Liver (tissue), 8 donors: ENCODE measurements at regions not wholly inside any gene's neighbourhood (a gene's known extent, or its start where the extent isn't known, plus 50 kb on each side); places are given as distances from the start of the nearest gene placed in this dataset.

Experiments used
- DNase-seq: peaks from one replicate; pipeline ENCODE4 v3.0.0-alpha.2; 2017; ENCODE audit warnings: low spot score
- H3K27ac ChIP-seq, 2 donors: one replicate each; pipeline ENCODE4 v1.7.0; 2013; ENCODE audit warnings: inconsistent platforms in 2 of 2, low read length in 2 of 2, control low read depth in 1 of 2, low read depth in 1 of 2, mild to moderate bottlenecking in 1 of 2
- H3K27me3 ChIP-seq, 4 donors: one replicate each; pipeline versions ENCODE4 v1.6.1 to v1.7.0; 2013; ENCODE audit warnings: low read length in 3 of 4, inconsistent platforms in 1 of 4, mild to moderate bottlenecking in 1 of 4, moderate library complexity in 1 of 4; ENCODE audit not compliant: control insufficient read depth in 4 of 4, insufficient read depth in 4 of 4
- H3K36me3 ChIP-seq, 4 donors: one replicate each; pipeline versions ENCODE4 v1.6.1 to v1.7.0; 2013; ENCODE audit warnings: low read length in 3 of 4, mild to moderate bottlenecking in 3 of 4, low read depth in 1 of 4, moderate library complexity in 1 of 4; ENCODE audit not compliant: control insufficient read depth in 4 of 4, insufficient read depth in 3 of 4
- H3K4me1 ChIP-seq, 4 donors: one replicate each; pipeline versions ENCODE4 v1.6.1 to v1.7.0; 2013; ENCODE audit warnings: low read length in 3 of 4, mild to moderate bottlenecking in 3 of 4, moderate library complexity in 1 of 4; ENCODE audit not compliant: control insufficient read depth in 4 of 4, insufficient read depth in 4 of 4
- H3K4me3 ChIP-seq, 3 donors: one replicate each; pipeline versions ENCODE4 v1.6.1 to v1.7.0; 2013; ENCODE audit warnings: low read length in 3 of 3, control low read depth in 1 of 3, low read depth in 1 of 3, mild to moderate bottlenecking in 1 of 3
- H3K9ac ChIP-seq, 2 donors: one replicate each; pipeline ENCODE4 v1.7.0; 2013; ENCODE audit warnings: low read length in 2 of 2, mild to moderate bottlenecking in 2 of 2, moderate library complexity in 2 of 2, control low read depth in 1 of 2, low read depth in 1 of 2
- H3K9me3 ChIP-seq, 4 donors: one replicate each; pipeline versions ENCODE4 v1.6.1 to v1.7.0; 2013; ENCODE audit warnings: low read length in 3 of 4; ENCODE audit not compliant: control insufficient read depth in 4 of 4
- CTCF ChIP-seq: fragments of 150-350 bp; IDR thresholded peaks from 2 replicates; pipeline ENCODE4 v1.5.1; 2017; ENCODE audit warnings: improper control_type of control experiment, low read depth, low read length; ENCODE audit not compliant: missing input control
- FOXA1 ChIP-seq: IDR thresholded peaks from 2 replicates; pipeline ENCODE4 v1.6.1; 2016; ENCODE audit warnings: antibody characterized with exemption
- FOXA2 ChIP-seq: IDR thresholded peaks from 2 replicates; pipeline ENCODE4 v1.6.1; 2016; ENCODE audit warnings: antibody characterized with exemption
- GABPA ChIP-seq, 2 donors: IDR thresholded peaks in 1 of 2; conservative IDR thresholded peaks in 1 of 2; 2 replicates each; pipeline ENCODE4 v1.6.1; 2016; ENCODE audit warnings: antibody characterized with exemption in 2 of 2, mild to moderate bottlenecking in 1 of 2, moderate library complexity in 1 of 2
- HNF4A ChIP-seq, 2 donors: conservative IDR thresholded peaks; 2 replicates each; pipeline ENCODE4 v1.6.1; 2016; ENCODE audit warnings: antibody characterized with exemption in 2 of 2, mild to moderate bottlenecking in 2 of 2
- JUND ChIP-seq, 2 donors: IDR thresholded peaks; 2 replicates each; pipeline ENCODE4 v1.6.1; 2016; ENCODE audit warnings: antibody characterized with exemption in 2 of 2
- MAX ChIP-seq: IDR thresholded peaks from 2 replicates; pipeline ENCODE4 v1.6.1; 2016; ENCODE audit warnings: antibody characterized with exemption
- NR2F2 ChIP-seq: IDR thresholded peaks from 2 replicates; pipeline ENCODE4 v1.6.1; 2016; ENCODE audit warnings: antibody characterized with exemption
- RAD21 ChIP-seq, 2 donors: IDR thresholded peaks; 2 replicates each; pipeline ENCODE4 v1.6.1; 2016; ENCODE audit warnings: antibody characterized with exemption in 2 of 2, mild to moderate bottlenecking in 2 of 2
- REST ChIP-seq: IDR thresholded peaks from 2 replicates; pipeline ENCODE4 v1.6.1; 2016; ENCODE audit warnings: antibody characterized with exemption, mild to moderate bottlenecking
- RXRA ChIP-seq, 2 donors: IDR thresholded peaks; 2 replicates each; pipeline ENCODE4 v1.6.1; 2017 to 2018; ENCODE audit warnings: antibody characterized with exemption in 2 of 2, mild to moderate bottlenecking in 1 of 2
- SP1 ChIP-seq: IDR thresholded peaks from 2 replicates; pipeline ENCODE4 v1.6.1; 2018; ENCODE audit warnings: antibody characterized with exemption, mild to moderate bottlenecking
- TAF1 ChIP-seq: conservative IDR thresholded peaks from 2 replicates; pipeline ENCODE4 v1.6.1; 2016; ENCODE audit warnings: antibody characterized with exemption, mild to moderate bottlenecking
- YY1 ChIP-seq: IDR thresholded peaks from 2 replicates; pipeline ENCODE4 v1.6.1; 2016; ENCODE audit warnings: antibody characterized with exemption, mild to moderate bottlenecking
- WGBS: extraction: QIAGEN DNeasy Blood & Tissue Kit; methylation state at CpG from one replicate; pipeline ENCODE4 v1.1.7; 2013; 5-methylcytosine and 5-hydroxymethylcytosine counted together
- donor health status: healthy.
- donor health status: healthy.
- donor health status: healthy.
- donor health status: healthy.
- donor health status: healthy.

- Histone ChIP-seq H3K4me3 (no peak overlapping the region), H3K27me3 (no peaks in the 10 kb centered on the region), H3K9me3 (no peaks in the 10 kb centered on the region), H3K4me1 (no peaks in the 10 kb centered on the region), H3K9ac (no peak overlapping the region), H3K36me3 (no peaks in the 10 kb centered on the region), H3K27ac (no peak overlapping the region)
- WGBS = 73% methylated on average over 3 of the region's 3 CpGs
- no peak for TF ChIP-seq YY1
- no peak for TF ChIP-seq FOXA2
- TF ChIP-seq TAF1 = no peak
- no peak for TF ChIP-seq REST
- TF ChIP-seq CTCF = no peak
- TF ChIP-seq HNF4A (conservative IDR thresholded peaks at IDR 0.05) = no peak
- no peak for TF ChIP-seq SP1
- no peak for TF ChIP-seq FOXA1
- no peak for TF ChIP-seq MAX
- no peak for TF ChIP-seq NR2F2
- no peak for TF ChIP-seq JUND (IDR thresholded peaks at IDR 0.05)
- TF ChIP-seq RAD21 (IDR thresholded peaks at IDR 0.05) = no peak
- TF ChIP-seq GABPA (IDR thresholded peaks at IDR 0.05 in 1 of 2, conservative IDR thresholded peaks at IDR 0.05 in 1 of 2) = no peak
- DNase-seq = no peak
These were observed 949.4 kb upstream of the AMELY start for GRCh38 chrY:7860781-7861614.

GRCh38 chrY:7850191-7850590 is 938.6 kb upstream of the AMELY start:
- DNase-seq = no peak
- H3K9ac ChIP-seq = no peak overlapping the region
- H3K27me3 ChIP-seq = no peaks in the 10 kb centered on the region
- no peak overlapping the region for H3K27ac ChIP-seq
- H3K36me3 ChIP-seq = no peaks in the 10 kb centered on the region
- H3K9me3 ChIP-seq = no peaks in the 10 kb centered on the region
- H3K4me1 ChIP-seq = no peaks in the 10 kb centered on the region
- no peak for TF ChIP-seq JUND (IDR thresholded peaks at IDR 0.05)
- no peak for TF ChIP-seq GABPA (IDR thresholded peaks at IDR 0.05 in 1 of 2, conservative IDR thresholded peaks at IDR 0.05 in 1 of 2)
- no peak for TF ChIP-seq HNF4A (conservative IDR thresholded peaks at IDR 0.05)
- no peak for TF ChIP-seq RXRA (IDR thresholded peaks at IDR 0.05)
- no peak for TF ChIP-seq MAX
- H3K4me3 ChIP-seq = no peak overlapping the region
